OCI-LY3 (cell line): ENCODE measurements at regions not wholly inside any gene's neighbourhood (a gene's known extent, or its start where the extent isn't known, plus 50 kb on each side); places are given as distances from the start of the nearest gene placed in this dataset.

Experiments
- EZH2phosphoT487 ChIP-seq: fragments of 200-600 bp; shearing (Covaris generic); IDR thresholded peaks from 2 replicates; pipeline ENCODE4 v1.6.1; 2018; ENCODE audit warnings: antibody characterized with exemption, mixed run types, low read depth
- TF ChIP-seq, protein P1 (sequence below): fragments of 200-600, 300-600 bp; sonication (generic); IDR thresholded peaks from 2 replicates; pipeline ENCODE4 v1.5.1; 2014; ENCODE audit warnings: antibody characterized with exemption, low read length, low read depth

GRCh38 chr11:29061452-29061851, 953.3 kb downstream of the METTL15 start:
- TF ChIP-seq, protein P1, sequence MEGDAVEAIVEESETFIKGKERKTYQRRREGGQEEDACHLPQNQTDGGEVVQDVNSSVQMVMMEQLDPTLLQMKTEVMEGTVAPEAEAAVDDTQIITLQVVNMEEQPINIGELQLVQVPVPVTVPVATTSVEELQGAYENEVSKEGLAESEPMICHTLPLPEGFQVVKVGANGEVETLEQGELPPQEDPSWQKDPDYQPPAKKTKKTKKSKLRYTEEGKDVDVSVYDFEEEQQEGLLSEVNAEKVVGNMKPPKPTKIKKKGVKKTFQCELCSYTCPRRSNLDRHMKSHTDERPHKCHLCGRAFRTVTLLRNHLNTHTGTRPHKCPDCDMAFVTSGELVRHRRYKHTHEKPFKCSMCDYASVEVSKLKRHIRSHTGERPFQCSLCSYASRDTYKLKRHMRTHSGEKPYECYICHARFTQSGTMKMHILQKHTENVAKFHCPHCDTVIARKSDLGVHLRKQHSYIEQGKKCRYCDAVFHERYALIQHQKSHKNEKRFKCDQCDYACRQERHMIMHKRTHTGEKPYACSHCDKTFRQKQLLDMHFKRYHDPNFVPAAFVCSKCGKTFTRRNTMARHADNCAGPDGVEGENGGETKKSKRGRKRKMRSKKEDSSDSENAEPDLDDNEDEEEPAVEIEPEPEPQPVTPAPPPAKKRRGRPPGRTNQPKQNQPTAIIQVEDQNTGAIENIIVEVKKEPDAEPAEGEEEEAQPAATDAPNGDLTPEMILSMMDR = no peak
- TF ChIP-seq EZH2phosphoT487 = no peak
